ENCODE measurements at regions not wholly inside any gene's neighbourhood (a gene's known extent, or its start where the extent isn't known, plus 50 kb on each side); places are given as distances from the start of the nearest gene placed in this dataset.

DNA sequence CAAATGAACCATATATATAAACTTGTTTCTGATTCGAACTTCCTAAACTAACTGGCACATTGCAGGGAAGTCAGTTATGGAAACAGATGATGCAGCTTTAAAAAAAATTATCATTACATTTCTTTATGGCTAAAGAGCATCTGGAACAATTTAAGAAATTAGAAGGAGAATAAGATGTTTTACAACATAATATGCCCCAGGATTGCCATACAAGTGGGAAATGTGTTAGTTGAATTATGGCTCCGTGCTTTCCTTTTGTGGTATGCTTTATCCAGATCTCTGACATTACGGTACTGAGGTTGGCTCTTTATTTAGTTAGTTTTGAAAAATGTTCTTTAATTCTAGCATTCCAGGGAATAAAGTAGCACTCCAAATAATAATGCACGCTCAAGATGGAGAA, 343.0 kb upstream of the ZFP64 start:
- no peak overlapping the region for H3K27ac ChIP-seq
- no peak for DNase-seq (ENCODE audit: low read depth, low spot score)

DNA sequence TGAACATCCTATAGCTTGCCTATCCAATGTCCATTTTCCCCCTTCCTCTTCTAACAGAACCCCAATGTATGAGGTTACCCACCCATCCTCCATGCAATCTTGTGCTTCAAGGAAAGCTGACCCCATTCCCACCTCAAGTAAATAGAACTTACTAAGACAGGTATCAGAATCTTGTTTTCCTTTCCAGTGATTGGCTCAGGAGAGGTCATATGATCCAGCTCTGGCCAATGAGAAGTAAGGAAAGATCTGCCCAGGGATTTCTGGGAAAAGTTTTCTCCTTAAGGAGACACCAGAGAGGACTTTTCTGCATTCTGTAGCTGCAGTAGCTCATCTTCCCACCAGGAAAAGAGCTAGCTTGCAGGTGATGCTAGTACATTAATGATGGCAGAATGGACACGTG, 341.8 kb upstream of the ZFP64 start:
- H3K27ac ChIP-seq, result no peak overlapping the region
- DNase-seq (ENCODE audit: low read depth, low spot score), result no peak

DNA sequence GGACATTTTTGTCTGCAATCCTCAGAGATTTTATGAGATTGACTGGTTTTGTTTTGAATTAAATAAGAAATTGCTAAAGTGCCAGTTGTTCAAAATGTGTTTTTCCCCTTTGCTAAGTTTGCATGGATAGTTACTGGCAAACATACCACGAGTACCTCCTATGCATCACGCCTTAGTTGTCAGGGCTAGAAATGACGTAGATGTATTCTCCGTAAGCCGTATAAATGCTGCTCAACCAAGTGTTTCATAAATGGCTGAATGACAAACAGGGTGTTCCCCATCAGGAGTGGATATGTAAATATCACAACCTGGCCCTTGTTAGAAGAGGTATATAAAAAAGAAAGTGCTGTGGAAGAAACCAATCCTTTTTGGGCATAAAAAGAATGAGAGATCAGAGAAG, 341.1 kb upstream of the ZFP64 start:
- no peak overlapping the region for H3K27ac ChIP-seq
- DNase-seq (ENCODE audit: low read depth, low spot score), result no peak

DNA sequence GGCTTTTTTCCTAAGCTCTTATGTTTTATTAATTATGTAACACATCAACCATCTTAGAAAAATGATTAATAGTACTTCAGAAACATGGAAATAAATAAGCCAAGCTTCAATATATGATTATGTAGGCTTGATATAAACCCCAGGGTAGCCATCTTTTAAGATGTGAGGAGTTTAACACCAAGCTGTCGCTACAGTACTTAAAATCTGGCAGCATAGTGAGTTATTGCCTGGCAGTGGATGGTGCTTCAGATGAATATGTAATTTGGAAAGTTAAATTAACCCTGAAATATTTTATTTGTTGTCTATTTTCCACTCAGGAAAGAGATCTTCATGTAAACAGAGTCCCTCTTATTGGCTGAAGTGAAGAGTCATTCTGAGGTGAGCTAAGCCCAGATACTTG, 339.0 kb upstream of the ZFP64 start:
- no peak for DNase-seq (ENCODE audit: low read depth, low spot score)
- H3K27ac ChIP-seq, result no peak overlapping the region

DNA sequence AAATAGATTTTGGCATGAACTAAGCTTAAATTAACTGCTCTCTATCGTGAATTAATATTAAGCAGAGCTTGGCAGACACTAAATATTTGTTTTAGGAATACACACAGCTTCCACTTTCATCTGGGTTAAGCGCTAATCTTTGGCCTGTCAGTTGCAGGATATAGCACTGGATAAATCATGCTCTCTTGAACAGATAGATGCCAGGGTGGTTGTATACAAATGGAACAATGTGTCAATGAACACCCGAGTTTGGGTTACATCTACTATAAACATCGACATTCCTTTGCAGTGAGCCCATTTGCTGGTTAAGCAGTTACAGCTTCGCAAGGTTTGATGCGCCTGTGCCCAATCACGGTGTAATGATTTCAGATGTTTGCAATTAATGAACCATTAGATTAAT, 338.2 kb upstream of the ZFP64 start:
- no peak overlapping the region for H3K27ac ChIP-seq
- no peak for DNase-seq (ENCODE audit: low read depth, low spot score)

DNA sequence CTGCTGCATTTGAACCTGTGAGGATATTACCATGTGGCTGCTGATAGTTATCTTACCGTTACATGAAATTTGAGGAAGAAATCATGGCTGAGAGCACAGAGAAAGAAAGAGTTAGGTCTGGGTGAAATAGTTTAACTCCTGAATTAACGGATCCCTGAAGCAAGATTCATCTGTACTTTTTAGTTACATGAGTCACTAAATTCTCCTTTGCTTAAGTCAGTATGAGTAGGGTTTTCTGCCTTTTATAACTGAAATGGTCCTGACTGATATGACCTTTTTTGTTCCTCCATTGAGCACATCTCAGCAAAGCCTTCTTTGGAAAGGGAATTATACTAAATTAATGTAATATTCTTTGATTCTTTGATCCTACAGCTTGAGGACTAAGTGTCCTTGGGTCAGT, 333.3 kb upstream of the ZFP64 start:
- no peak for DNase-seq (ENCODE audit: low read depth, low spot score)
- H3K27ac ChIP-seq, result no peak overlapping the region

DNA sequence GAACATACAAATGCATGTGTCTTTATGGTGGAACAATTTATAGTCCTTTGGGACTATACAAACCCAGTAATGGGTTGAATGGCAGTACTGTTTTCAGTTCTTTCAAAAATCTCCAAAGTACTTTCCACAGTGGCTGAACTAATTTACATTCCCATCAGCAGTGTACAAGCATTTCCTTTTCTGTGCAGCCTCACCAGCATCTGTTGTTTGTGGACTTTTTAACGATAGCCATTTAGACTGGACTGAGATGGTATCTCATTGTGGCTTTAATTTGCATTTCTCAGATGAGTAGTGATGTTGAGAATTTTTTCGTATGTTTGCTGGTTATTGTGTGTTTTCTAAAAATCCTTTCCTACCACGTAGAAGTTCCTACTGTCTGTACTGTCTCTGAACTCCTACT, 327.2 kb upstream of the ZFP64 start:
- no peak for DNase-seq (ENCODE audit: low read depth, low spot score)
- no peak overlapping the region for H3K27ac ChIP-seq

DNA sequence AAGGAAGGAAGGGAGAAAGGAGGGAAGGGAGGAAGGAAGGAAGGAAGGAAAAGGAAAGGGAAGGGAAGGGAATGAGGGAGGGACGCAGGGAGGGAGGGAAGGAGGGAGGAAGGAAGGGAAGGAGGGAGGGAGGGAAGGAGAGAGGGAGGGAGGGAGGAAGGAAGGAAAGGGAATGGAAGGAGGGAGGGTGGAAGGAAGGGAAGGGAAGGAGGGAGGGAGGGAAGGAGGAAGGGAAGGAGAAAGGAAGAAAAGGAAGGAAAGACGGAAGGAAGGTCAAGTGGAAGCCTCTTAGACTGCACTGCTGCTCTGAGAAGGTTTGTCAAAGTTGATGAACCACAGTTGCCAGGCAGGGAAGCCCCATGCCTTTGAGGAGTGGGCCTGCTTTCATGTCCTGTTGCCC, 324.3 kb upstream of the ZFP64 start:
- no peak overlapping the region for H3K27ac ChIP-seq
- no peak for DNase-seq (ENCODE audit: low read depth, low spot score)

DNA sequence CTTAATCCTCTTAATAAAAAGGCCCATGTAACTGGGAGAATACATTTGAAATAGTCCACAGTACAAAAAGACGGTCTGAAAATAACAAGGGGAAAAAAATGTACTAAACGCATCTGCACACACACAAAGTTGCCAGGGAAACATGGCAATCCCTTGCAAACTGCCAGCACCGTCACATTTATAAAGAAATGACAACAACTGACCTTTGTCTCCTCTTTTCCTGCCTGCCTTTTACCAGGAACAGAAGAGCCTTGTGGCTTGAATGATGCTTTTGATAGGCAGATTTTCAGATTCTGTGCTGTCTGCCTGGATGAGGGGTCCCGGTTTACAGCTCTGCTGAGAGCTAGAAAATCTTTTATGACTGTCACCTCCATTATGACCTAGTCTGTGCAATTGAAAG, 308.6 kb upstream of the ZFP64 start:
- DNase-seq (ENCODE audit: low read depth, low spot score), result no peak
- no peak overlapping the region for H3K27ac ChIP-seq

DNA sequence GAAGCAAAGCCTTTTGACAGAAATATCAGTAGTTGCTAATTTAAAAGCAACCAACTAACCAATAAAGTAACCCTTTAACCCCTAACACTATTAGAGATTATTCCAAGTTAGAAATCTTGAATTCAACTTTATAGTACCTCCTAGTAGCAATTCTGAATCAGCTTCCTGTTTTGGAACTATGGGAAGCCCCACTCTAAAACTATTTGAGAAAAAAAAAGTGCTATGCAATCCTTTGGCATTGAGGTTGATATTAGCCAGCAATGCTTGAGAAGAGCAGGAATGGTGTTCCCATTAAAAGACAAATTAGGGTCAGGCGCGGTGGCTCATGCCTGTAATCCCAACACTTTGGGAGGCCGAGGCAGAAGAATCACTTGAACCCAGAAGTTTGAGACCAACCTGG, 306.2 kb upstream of the ZFP64 start:
- no peak overlapping the region for H3K27ac ChIP-seq
- no peak for DNase-seq (ENCODE audit: low read depth, low spot score)

DNA sequence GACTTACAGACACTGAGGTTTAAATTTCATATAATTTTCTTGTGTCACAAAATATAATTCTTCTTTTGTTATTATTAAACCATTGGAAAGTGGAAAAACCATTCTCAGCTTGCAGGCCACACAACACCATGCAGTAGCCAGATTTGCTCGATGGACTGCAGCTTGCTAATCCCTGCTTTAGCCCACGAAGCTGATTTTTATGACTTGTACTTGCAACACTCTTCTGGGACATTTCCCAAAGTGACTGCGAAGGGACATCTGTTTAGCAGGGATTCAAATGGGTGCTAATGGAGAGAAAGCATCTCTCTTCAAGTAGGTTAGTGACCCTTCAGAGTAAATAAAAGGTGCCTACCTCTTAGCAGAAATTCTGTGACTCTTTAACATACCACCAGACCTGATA, 304.6 kb upstream of the ZFP64 start:
- no peak for DNase-seq (ENCODE audit: low read depth, low spot score)
- no peak overlapping the region for H3K27ac ChIP-seq

DNA sequence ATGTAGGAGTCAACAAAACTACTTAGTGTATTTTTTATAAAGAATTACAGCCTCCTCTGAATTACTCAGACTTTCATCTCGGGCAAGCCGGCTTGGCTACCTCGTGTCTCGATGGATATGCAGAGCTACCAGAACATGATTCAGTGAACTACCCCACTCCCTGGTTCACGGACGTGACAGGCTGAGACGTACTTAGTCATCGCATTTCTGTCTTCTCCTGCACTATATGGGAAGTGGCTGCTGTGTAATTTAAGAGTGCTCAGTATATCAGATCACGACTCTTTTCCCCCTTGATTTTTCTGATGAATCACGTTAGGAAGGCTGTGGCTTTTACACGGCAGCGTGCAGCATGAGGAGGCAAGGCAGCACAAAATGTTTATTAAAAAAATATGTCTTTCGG, 302.7 kb upstream of the ZFP64 start:
- peak overlapping the region; percentile 91 for H3K27ac ChIP-seq
- peak; percentile 99 for DNase-seq (ENCODE audit: low read depth, low spot score)

DNA sequence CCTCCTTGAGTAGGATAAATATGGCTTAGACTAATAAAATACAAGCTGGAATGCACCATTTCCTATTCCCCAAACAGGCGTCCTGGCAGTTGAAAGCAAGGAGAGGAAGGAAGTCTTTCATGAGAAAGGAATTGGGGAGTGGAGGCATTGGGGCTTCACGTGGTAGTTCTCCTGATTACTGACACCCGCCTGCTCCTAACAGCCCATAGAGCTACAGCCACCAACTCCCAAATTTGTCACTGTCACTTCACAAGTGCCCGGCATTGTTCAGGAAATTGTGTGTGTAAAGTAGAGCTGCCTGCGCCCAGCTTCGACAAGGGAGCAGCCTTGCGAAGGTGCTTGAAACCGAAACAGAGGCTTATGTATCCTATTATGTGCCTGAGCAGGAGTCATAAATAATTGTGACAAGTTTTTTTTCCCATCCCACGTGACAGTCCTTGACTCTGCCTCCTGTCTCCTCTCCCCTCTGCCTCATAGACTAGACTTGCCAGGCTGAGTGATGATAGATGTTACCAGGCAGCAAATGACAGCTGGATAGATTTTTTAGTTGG, 301.7 kb upstream of the ZFP64 start:
- peak; percentile 85 for DNase-seq (ENCODE audit: low read depth, low spot score)
- H3K27ac ChIP-seq, result peak overlapping the region; percentile 91

DNA sequence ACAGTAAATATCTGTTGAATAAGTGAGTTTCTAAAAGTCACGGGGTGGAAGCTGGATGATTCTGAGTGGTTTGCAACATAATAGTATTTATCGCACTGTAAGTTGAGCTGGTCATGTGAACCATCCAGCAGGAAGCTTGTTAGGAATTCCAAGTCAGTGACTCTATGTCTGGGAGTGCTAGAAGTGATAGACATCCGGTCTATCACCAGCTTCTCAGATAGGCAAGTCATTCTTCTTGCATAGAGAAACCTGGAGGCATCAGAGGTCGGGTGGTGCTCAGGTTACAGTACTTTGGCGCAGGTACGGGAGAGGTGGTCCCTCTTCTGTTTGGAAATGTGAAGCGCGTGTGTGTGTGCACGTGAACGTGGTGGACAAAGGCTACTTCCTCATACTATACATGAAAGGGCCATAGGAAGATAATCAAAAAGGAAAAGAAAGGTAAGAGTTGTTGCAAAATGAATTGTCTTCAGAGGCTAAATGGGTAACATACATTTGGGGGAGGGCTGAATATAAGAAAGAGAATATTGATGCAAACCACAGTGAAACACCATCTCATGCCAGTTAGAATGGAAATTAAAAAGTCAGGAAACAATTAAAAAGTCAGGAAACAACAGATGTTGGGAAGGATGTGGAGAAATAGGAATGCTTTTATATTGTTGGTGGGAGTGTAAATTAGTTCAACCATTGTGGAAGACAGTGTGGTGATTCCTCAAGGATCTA, 299.3 kb upstream of the ZFP64 start:
- peak; percentile 97 for DNase-seq (ENCODE audit: low read depth, low spot score)

DNA sequence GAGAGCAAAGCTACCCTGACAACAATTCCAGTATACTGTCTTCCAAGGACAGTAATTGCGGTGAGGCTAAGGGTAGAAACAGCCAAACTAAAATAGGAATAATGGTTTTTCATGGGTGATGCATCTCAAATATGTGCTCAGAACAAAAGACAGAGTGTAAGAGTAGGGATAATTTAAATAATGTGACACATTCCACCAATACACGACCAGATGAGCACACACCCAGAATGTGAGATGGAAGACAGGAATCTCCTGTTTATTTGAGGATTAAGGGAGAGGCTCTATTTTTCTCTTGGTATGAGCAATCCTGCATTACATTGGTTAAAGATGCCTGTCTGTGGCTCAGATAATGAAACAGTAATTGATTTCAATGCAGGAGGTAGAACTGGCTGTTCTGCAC, 292.9 kb upstream of the ZFP64 start:
- peak overlapping the region; percentile 83 for H3K27ac ChIP-seq
- peak; percentile 66 for DNase-seq (ENCODE audit: low read depth, low spot score)

More for the DNA sequence above, 299.3 kb upstream of the ZFP64 start:
- H3K27ac ChIP-seq, result peak overlapping the region; percentile 91

DNA sequence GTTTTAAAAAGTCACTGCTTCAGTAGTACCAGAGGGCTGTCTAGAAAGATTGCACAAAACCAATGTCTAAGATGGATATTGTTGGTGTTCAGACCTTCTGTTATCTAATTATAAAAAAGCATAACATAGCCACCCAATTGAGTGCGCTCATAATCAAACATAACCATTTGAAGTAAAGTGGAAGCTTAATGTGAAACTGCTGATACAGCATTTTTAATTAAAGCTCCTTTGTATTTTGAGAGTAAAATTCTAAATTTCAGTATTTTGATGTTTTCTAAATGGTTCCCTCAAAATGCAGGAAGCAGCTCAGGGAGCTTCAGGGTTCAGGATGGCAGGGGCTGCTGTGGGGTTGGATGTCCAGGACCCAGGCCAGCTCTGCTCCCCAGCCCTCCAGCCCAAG, 291.8 kb upstream of the ZFP64 start:
- peak overlapping the region; percentile 83 for H3K27ac ChIP-seq
- DNase-seq (ENCODE audit: low read depth, low spot score), result no peak

DNA sequence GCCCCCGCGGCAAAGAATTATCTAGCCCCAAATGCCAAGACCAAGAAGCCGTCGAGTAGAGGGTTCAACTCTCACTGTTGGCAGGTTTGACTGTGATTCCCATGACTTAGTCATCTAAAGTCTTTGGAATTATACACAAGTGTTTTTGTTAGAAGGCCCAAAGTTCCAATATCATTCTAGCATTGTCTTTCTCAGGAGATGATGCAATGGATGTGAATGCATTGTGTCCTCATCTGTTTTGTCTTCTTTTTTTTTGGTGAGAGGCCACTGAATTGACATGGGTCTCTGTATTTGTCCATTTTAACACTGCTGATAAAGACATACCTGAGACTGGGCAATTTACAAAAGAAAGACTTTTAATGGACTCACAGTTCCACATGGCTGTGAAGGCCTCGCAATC, 290.5 kb upstream of the ZFP64 start:
- no peak for DNase-seq (ENCODE audit: low read depth, low spot score)

DNA sequence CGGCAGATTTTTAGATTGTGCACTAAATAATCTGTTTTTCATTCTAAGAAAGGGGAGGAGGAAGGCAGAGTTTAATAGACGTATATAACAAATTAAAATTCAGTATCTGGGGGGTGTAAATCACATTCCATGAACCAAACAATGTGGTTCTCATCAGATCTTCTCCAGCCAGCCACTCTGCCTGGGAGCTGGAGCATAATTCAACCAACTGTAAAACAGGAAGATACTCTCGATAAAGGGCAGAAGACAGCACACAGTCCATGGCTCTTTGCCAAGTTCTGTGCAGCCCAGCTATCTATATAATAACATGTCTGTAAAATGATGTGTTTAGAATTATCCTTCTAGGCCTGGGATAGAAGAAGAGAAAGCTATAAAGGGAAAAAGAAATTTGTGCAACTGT, 289.9 kb upstream of the ZFP64 start:
- no peak for DNase-seq (ENCODE audit: low read depth, low spot score)
- no peak overlapping the region for H3K27ac ChIP-seq

More for the DNA sequence above, 290.5 kb upstream of the ZFP64 start:
- no peak overlapping the region for H3K27ac ChIP-seq

DNA sequence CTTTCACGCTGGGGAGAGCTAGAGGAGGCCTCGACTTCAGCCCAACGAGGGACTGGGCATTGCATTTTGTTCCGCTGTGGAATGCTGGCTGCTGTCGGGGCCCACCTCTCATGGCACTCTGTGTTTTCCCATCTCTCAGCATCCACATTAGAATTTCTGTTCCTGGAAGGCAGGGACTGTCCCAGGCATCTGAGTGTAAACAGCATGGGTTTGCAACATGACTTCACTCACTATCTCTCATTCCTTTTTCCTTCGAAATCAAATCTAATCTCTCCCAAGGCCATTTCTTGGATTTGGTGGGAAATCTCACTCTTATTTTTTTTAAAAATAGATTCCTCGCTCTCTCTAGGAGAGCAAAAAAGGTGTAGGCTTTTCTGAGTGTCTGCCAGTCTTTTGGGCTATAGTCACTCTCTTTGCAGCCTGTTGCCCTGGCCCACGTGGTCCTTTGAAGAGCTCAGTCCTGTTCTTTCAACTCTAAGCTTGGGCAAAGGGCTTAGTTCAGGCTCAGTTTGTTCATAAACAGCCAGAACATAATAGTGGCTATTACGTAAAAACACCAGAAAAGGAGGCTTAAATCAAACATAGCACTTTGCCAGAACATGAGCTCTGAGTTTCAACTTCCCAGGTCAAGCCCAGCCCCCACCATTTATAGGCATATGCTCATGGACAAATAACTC, 284.6 kb upstream of the ZFP64 start:
- DNase-seq (ENCODE audit: low read depth, low spot score), result no peak
- no peak overlapping the region for H3K27ac ChIP-seq

DNA sequence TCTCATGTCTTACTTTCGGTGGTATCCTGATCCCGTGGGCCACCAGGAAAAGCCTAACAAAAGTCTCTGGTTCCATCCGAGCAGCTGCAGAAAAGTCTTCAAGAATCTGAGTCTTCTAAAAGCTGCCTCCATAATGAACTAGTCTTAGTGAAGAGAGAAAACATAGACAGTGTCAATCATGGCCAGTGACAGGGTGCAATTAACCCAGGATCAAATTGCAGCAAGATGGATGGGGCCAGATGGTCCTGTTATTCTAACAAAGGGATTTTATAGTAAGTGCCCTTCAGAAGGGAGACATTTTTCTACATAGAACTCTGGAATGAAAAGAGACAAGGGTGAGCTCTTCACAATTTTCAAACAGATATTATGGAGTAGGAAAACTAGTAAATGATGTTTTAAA, 281.6 kb upstream of the ZFP64 start:
- H3K27ac ChIP-seq, result no peak overlapping the region
- no peak for DNase-seq (ENCODE audit: low read depth, low spot score)

DNA sequence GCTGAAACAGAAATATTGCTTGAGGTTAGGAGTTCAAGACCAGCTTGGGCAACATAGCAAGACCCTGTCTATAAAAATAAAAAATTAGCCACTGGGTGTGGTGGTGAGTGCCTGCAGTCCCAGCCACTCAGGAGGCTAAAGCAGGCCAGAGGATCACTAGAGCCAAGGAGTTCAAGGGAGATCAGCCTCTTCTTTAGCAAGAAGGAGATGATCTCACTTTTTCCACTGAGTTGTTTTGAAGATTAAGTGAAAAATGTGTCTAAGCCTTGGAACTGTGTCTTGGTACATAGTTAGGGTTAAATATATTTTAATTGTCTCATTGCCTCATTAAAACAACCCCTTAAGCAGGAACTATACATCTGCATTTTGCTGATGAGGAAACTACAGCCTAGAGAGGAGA, 279.0 kb upstream of the ZFP64 start:
- H3K27ac ChIP-seq, result no peak overlapping the region
- DNase-seq (ENCODE audit: low read depth, low spot score), result no peak

DNA sequence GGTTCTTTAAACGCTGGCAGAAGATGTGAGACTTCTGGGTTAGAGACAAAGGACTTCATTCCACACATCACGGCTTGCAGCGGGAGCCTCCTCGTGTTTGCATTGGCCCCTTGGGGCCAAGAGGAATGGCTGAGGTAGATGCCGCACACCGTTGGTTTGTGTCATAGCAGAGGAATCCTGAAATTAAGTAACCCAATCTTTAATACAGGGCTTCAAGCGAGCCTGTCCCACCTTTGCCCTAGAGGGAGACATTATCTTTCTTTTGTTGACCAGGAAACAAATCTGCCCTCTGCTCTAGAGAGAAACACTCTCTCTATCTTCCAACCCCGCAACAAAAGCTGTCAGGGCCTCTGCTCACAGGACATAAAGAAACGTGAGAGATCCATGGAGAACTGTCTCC, 277.5 kb upstream of the ZFP64 start:
- no peak for DNase-seq (ENCODE audit: low read depth, low spot score)
- H3K27ac ChIP-seq, result no peak overlapping the region
